ENCODE measurements at regions not wholly inside any gene's neighbourhood (a gene's known extent, or its start where the extent isn't known, plus 50 kb on each side); places are given as distances from the start of the nearest gene placed in this dataset.

DNA sequence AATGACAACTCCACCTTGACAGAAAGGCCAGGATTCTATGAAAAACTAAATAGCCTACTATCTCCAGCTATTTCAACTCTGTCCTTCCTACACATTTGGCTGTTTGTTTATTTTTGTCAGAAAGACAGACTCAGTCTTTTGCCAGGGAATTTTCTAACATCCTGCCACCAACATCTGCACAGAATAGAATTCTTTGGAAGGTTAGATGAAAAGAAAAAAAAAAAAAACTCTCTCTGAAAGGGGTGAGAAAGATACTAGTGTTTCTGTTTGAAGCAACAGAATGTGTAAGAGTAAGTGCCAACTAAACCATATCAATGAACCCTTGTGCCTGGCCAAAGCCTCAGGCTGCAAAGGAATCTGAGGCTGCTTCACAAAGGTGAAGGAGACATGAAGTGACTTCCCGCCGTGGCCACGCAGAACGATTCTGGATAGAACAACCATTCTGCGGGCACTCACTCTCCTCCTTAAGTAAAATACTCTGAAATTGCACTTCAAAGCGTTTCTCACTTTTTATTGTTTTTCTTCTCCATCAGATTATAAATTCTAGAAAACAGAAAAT, 498.2 kb downstream of the IRS2 start:
- Histone ChIP-seq H4K20me1 (ENCODE audit: control insufficient read depth, extremely low read depth, insufficient read depth, low read length) (no peaks in the 10 kb centered on the region), H3K9me1 (ENCODE audit: control insufficient read depth, extremely low read depth, insufficient read depth, low read length) (no peaks in the 10 kb centered on the region), H3K4me3 (ENCODE audit: control insufficient read depth in 2 of 3, extremely low read depth in 1 of 3, insufficient read depth in 2 of 3, low read depth in 1 of 3, low read length in 3 of 3) (no peak overlapping the region), H3K4me1 (ENCODE audit: control insufficient read depth, extremely low read depth, insufficient read depth, low read length) (no peaks in the 10 kb centered on the region), H2AFZ (ENCODE audit: control insufficient read depth, low read length) (no peak overlapping the region), H3K79me2 (ENCODE audit: control insufficient read depth, insufficient read depth, low read length) (no peaks in the 10 kb centered on the region), H3K27me3 (ENCODE audit: control insufficient read depth, extremely low read depth, insufficient read depth, low read length) (no peaks in the 10 kb centered on the region), H3K36me3 (ENCODE audit: control insufficient read depth in 2 of 2, extremely low read depth in 1 of 2, insufficient read depth in 2 of 2, low read length in 2 of 2) (no peaks in the 10 kb centered on the region), H3K27ac (ENCODE audit: control insufficient read depth, insufficient read depth, low read length) (no peak overlapping the region), H3K9me3 (ENCODE audit: control insufficient read depth, low read depth, low read length) (no peaks in the 10 kb centered on the region), H3K4me2 (ENCODE audit: control insufficient read depth, extremely low read depth, insufficient read depth, low read depth, low read length) (no peak overlapping the region), H3K9ac (ENCODE audit: control insufficient read depth, extremely low read depth, insufficient read depth, low read length) (no peak overlapping the region)
- FAIRE-seq (no peak), DNase-seq (ENCODE audit: low read depth, low spot score) (no peak)
- dilution Hi-C loops (cut with MboI; ENCODE audit: extremely low pct_ligation_motif_present, low sequenced_read_pairs) = no loop called here
- TF ChIP-seq EZH2 (IDR thresholded peaks at IDR 0.05; ENCODE audit: low read length) = no peak
- TF ChIP-seq, protein P1, sequence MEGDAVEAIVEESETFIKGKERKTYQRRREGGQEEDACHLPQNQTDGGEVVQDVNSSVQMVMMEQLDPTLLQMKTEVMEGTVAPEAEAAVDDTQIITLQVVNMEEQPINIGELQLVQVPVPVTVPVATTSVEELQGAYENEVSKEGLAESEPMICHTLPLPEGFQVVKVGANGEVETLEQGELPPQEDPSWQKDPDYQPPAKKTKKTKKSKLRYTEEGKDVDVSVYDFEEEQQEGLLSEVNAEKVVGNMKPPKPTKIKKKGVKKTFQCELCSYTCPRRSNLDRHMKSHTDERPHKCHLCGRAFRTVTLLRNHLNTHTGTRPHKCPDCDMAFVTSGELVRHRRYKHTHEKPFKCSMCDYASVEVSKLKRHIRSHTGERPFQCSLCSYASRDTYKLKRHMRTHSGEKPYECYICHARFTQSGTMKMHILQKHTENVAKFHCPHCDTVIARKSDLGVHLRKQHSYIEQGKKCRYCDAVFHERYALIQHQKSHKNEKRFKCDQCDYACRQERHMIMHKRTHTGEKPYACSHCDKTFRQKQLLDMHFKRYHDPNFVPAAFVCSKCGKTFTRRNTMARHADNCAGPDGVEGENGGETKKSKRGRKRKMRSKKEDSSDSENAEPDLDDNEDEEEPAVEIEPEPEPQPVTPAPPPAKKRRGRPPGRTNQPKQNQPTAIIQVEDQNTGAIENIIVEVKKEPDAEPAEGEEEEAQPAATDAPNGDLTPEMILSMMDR (optimal IDR thresholded peaks at IDR 0.05 in 1 of 3, IDR thresholded peaks at IDR 0.05 in 1 of 3, conservative IDR thresholded peaks at IDR 0.05 in 1 of 3; ENCODE audit: extremely low read depth in 1 of 3, insufficient read depth in 2 of 3, low read length in 3 of 3) = no peak

DNA sequence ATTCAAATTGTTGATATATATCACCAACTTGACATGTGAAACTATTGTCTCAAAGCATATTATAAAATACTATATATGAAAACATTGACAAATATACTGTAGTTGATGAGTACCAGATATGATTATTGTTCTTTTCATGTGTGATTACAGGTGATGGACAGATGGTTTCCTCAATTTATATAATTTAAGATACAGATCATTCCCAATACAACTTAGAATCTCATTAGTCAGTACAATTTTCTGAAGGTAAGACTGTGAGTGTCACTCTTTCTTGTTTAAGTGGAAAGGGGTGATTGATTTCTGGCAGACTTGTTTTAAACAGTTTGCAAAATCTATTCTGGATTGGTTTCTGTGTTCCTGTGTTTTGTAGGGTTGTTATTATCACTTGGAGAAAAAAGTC, 498.8 kb downstream of the IRS2 start:
- DNase-seq (ENCODE audit: low read depth, low spot score) = no peak
- no peak for TF ChIP-seq EZH2 (IDR thresholded peaks at IDR 0.05; ENCODE audit: low read length)
- TF ChIP-seq, protein P1 (optimal IDR thresholded peaks at IDR 0.05 in 1 of 3, IDR thresholded peaks at IDR 0.05 in 1 of 3, conservative IDR thresholded peaks at IDR 0.05 in 1 of 3; ENCODE audit: extremely low read depth in 1 of 3, insufficient read depth in 2 of 3, low read length in 3 of 3) = no peak
- Histone ChIP-seq H3K4me3 (ENCODE audit: control insufficient read depth in 2 of 3, extremely low read depth in 1 of 3, insufficient read depth in 2 of 3, low read depth in 1 of 3, low read length in 3 of 3) (no peak overlapping the region), H3K4me2 (ENCODE audit: control insufficient read depth, extremely low read depth, insufficient read depth, low read depth, low read length) (no peak overlapping the region), H3K27me3 (ENCODE audit: control insufficient read depth, extremely low read depth, insufficient read depth, low read length) (no peaks in the 10 kb centered on the region), H3K27ac (ENCODE audit: control insufficient read depth, insufficient read depth, low read length) (no peak overlapping the region), H3K9me1 (ENCODE audit: control insufficient read depth, extremely low read depth, insufficient read depth, low read length) (no peaks in the 10 kb centered on the region), H4K20me1 (ENCODE audit: control insufficient read depth, extremely low read depth, insufficient read depth, low read length) (no peaks in the 10 kb centered on the region), H3K9ac (ENCODE audit: control insufficient read depth, extremely low read depth, insufficient read depth, low read length) (no peak overlapping the region), H3K36me3 (ENCODE audit: control insufficient read depth in 2 of 2, extremely low read depth in 1 of 2, insufficient read depth in 2 of 2, low read length in 2 of 2) (no peaks in the 10 kb centered on the region), H3K79me2 (ENCODE audit: control insufficient read depth, insufficient read depth, low read length) (no peaks in the 10 kb centered on the region), H3K4me1 (ENCODE audit: control insufficient read depth, extremely low read depth, insufficient read depth, low read length) (no peaks in the 10 kb centered on the region), H2AFZ (ENCODE audit: control insufficient read depth, low read length) (no peak overlapping the region), H3K9me3 (ENCODE audit: control insufficient read depth, low read depth, low read length) (no peaks in the 10 kb centered on the region)
- FAIRE-seq = no peak
- dilution Hi-C loops (cut with MboI; ENCODE audit: extremely low pct_ligation_motif_present, low sequenced_read_pairs) = no loop called here
